ENCODE measurements at regions not wholly inside any gene's neighbourhood (a gene's known extent, or its start where the extent isn't known, plus 50 kb on each side); places are given as distances from the start of the nearest gene placed in this dataset.

- H3K27ac ChIP-seq (ENCODE audit: insufficient read depth, low read length, poor library complexity, severe bottlenecking): no peak overlapping the region
- no peak overlapping the region for H3K4me3 ChIP-seq (ENCODE audit: insufficient read depth, low read depth, low read length, poor library complexity, severe bottlenecking)
- no peaks in the 10 kb centered on the region for H3K9me3 ChIP-seq (ENCODE audit: control insufficient read depth, low read length)
- H3K36me3 ChIP-seq (ENCODE audit: control insufficient read depth, insufficient read depth, low read length): no peaks in the 10 kb centered on the region
- no peaks in the 10 kb centered on the region for H3K4me1 ChIP-seq (ENCODE audit: control insufficient read depth, insufficient read depth, low read length, poor library complexity, severe bottlenecking)
- H3K27me3 ChIP-seq (replicated peaks; ENCODE audit: control insufficient read depth, insufficient read depth, low read length, poor library complexity, severe bottlenecking): no peaks in the 10 kb centered on the region
- DNase-seq: no peak
These were observed 255.3 kb upstream of the RAB6C start for GRCh38 chr2:129724021-129724757.

GRCh38 chr2:129726216-129726615 lies 253.2 kb upstream of the RAB6C start:
- H3K36me3 ChIP-seq (ENCODE audit: control insufficient read depth, insufficient read depth, low read length): no peaks in the 10 kb centered on the region
- no peak overlapping the region for H3K4me3 ChIP-seq (ENCODE audit: insufficient read depth, low read depth, low read length, poor library complexity, severe bottlenecking)
- no peaks in the 10 kb centered on the region for H3K4me1 ChIP-seq (ENCODE audit: control insufficient read depth, insufficient read depth, low read length, poor library complexity, severe bottlenecking)
- H3K27ac ChIP-seq (ENCODE audit: insufficient read depth, low read length, poor library complexity, severe bottlenecking): no peak overlapping the region
- no peak for DNase-seq
- H3K9me3 ChIP-seq (ENCODE audit: control insufficient read depth, low read length): no peaks in the 10 kb centered on the region
- H3K27me3 ChIP-seq (replicated peaks; ENCODE audit: control insufficient read depth, insufficient read depth, low read length, poor library complexity, severe bottlenecking): no peaks in the 10 kb centered on the region

- no peaks in the 10 kb centered on the region for H3K9me3 ChIP-seq (ENCODE audit: control insufficient read depth, low read length)
These were observed 252.2 kb upstream of the RAB6C start for GRCh38 chr2:129727286-129727685.

GRCh38 chr2:129728035-129728972 lies 251.2 kb upstream of the RAB6C start:
- H3K27me3 ChIP-seq (replicated peaks; ENCODE audit: control insufficient read depth, insufficient read depth, low read length, poor library complexity, severe bottlenecking): no peaks in the 10 kb centered on the region
- no peak overlapping the region for H3K4me3 ChIP-seq (ENCODE audit: insufficient read depth, low read depth, low read length, poor library complexity, severe bottlenecking)
- H3K9me3 ChIP-seq (ENCODE audit: control insufficient read depth, low read length): no peaks in the 10 kb centered on the region
- no peaks in the 10 kb centered on the region for H3K36me3 ChIP-seq (ENCODE audit: control insufficient read depth, insufficient read depth, low read length)
- no peak for DNase-seq
- no peak overlapping the region for H3K27ac ChIP-seq (ENCODE audit: insufficient read depth, low read length, poor library complexity, severe bottlenecking)
- no peaks in the 10 kb centered on the region for H3K4me1 ChIP-seq (ENCODE audit: control insufficient read depth, insufficient read depth, low read length, poor library complexity, severe bottlenecking)

More at GRCh38 chr2:129727286-129727685, 252.2 kb upstream of the RAB6C start:
- H3K4me3 ChIP-seq (ENCODE audit: insufficient read depth, low read depth, low read length, poor library complexity, severe bottlenecking): no peak overlapping the region
- H3K4me1 ChIP-seq (ENCODE audit: control insufficient read depth, insufficient read depth, low read length, poor library complexity, severe bottlenecking): no peaks in the 10 kb centered on the region
- H3K27ac ChIP-seq (ENCODE audit: insufficient read depth, low read length, poor library complexity, severe bottlenecking): no peak overlapping the region
- H3K27me3 ChIP-seq (replicated peaks; ENCODE audit: control insufficient read depth, insufficient read depth, low read length, poor library complexity, severe bottlenecking): no peaks in the 10 kb centered on the region
- H3K36me3 ChIP-seq (ENCODE audit: control insufficient read depth, insufficient read depth, low read length): no peaks in the 10 kb centered on the region
- DNase-seq: no peak

GRCh38 chr2:129729011-129729410 lies 250.5 kb upstream of the RAB6C start:
- H3K27me3 ChIP-seq (replicated peaks; ENCODE audit: control insufficient read depth, insufficient read depth, low read length, poor library complexity, severe bottlenecking): no peaks in the 10 kb centered on the region
- no peak overlapping the region for H3K4me3 ChIP-seq (ENCODE audit: insufficient read depth, low read depth, low read length, poor library complexity, severe bottlenecking)
- no peak overlapping the region for H3K27ac ChIP-seq (ENCODE audit: insufficient read depth, low read length, poor library complexity, severe bottlenecking)
- no peak for DNase-seq
- H3K4me1 ChIP-seq (ENCODE audit: control insufficient read depth, insufficient read depth, low read length, poor library complexity, severe bottlenecking): no peaks in the 10 kb centered on the region
- H3K36me3 ChIP-seq (ENCODE audit: control insufficient read depth, insufficient read depth, low read length): no peaks in the 10 kb centered on the region
- no peaks in the 10 kb centered on the region for H3K9me3 ChIP-seq (ENCODE audit: control insufficient read depth, low read length)

GRCh38 chr2:129729646-129730045 lies 249.8 kb upstream of the RAB6C start:
- Histone ChIP-seq H3K4me3 (ENCODE audit: insufficient read depth, low read depth, low read length, poor library complexity, severe bottlenecking) (no peak overlapping the region), H3K27me3 (replicated peaks; ENCODE audit: control insufficient read depth, insufficient read depth, low read length, poor library complexity, severe bottlenecking) (no peaks in the 10 kb centered on the region), H3K27ac (ENCODE audit: insufficient read depth, low read length, poor library complexity, severe bottlenecking) (no peak overlapping the region), H3K36me3 (ENCODE audit: control insufficient read depth, insufficient read depth, low read length) (no peaks in the 10 kb centered on the region), H3K9me3 (ENCODE audit: control insufficient read depth, low read length) (no peaks in the 10 kb centered on the region), H3K4me1 (ENCODE audit: control insufficient read depth, insufficient read depth, low read length, poor library complexity, severe bottlenecking) (no peaks in the 10 kb centered on the region)
- no peak for DNase-seq

GRCh38 chr2:129730979-129731378 lies 248.5 kb upstream of the RAB6C start:
- Histone ChIP-seq H3K27ac (ENCODE audit: insufficient read depth, low read length, poor library complexity, severe bottlenecking) (no peak overlapping the region), H3K27me3 (replicated peaks; ENCODE audit: control insufficient read depth, insufficient read depth, low read length, poor library complexity, severe bottlenecking) (no peaks in the 10 kb centered on the region), H3K9me3 (ENCODE audit: control insufficient read depth, low read length) (no peaks in the 10 kb centered on the region), H3K36me3 (ENCODE audit: control insufficient read depth, insufficient read depth, low read length) (no peaks in the 10 kb centered on the region), H3K4me1 (ENCODE audit: control insufficient read depth, insufficient read depth, low read length, poor library complexity, severe bottlenecking) (no peaks in the 10 kb centered on the region), H3K4me3 (ENCODE audit: insufficient read depth, low read depth, low read length, poor library complexity, severe bottlenecking) (no peak overlapping the region)
- no peak for DNase-seq

- DNase-seq: no peak
- Histone ChIP-seq H3K27ac (ENCODE audit: insufficient read depth, low read length, poor library complexity, severe bottlenecking) (no peak overlapping the region), H3K4me1 (ENCODE audit: control insufficient read depth, insufficient read depth, low read length, poor library complexity, severe bottlenecking) (no peaks in the 10 kb centered on the region), H3K36me3 (ENCODE audit: control insufficient read depth, insufficient read depth, low read length) (no peaks in the 10 kb centered on the region), H3K4me3 (ENCODE audit: insufficient read depth, low read depth, low read length, poor library complexity, severe bottlenecking) (no peak overlapping the region), H3K27me3 (replicated peaks; ENCODE audit: control insufficient read depth, insufficient read depth, low read length, poor library complexity, severe bottlenecking) (no peaks in the 10 kb centered on the region), H3K9me3 (ENCODE audit: control insufficient read depth, low read length) (no peaks in the 10 kb centered on the region)
These were observed 247.4 kb upstream of the RAB6C start for GRCh38 chr2:129731907-129732629.

GRCh38 chr2:129732630-129733026 lies 246.8 kb upstream of the RAB6C start:
- H3K9me3 ChIP-seq (ENCODE audit: control insufficient read depth, low read length): no peaks in the 10 kb centered on the region
- no peak overlapping the region for H3K27ac ChIP-seq (ENCODE audit: insufficient read depth, low read length, poor library complexity, severe bottlenecking)
- no peak for DNase-seq
- no peaks in the 10 kb centered on the region for H3K36me3 ChIP-seq (ENCODE audit: control insufficient read depth, insufficient read depth, low read length)
- H3K4me3 ChIP-seq (ENCODE audit: insufficient read depth, low read depth, low read length, poor library complexity, severe bottlenecking): no peak overlapping the region
- no peaks in the 10 kb centered on the region for H3K4me1 ChIP-seq (ENCODE audit: control insufficient read depth, insufficient read depth, low read length, poor library complexity, severe bottlenecking)
- no peaks in the 10 kb centered on the region for H3K27me3 ChIP-seq (replicated peaks; ENCODE audit: control insufficient read depth, insufficient read depth, low read length, poor library complexity, severe bottlenecking)
